ENCODE measurements at regions not wholly inside any gene's neighbourhood (a gene's known extent, or its start where the extent isn't known, plus 50 kb on each side); places are given as distances from the start of the nearest gene placed in this dataset.

- Histone ChIP-seq H3K27me3 (replicated peaks in 1 of 4; ENCODE audit: control insufficient read depth in 3 of 4, extremely low read depth in 1 of 4, insufficient read depth in 3 of 4, low read length in 3 of 4) (no peaks in the 10 kb centered on the region), H4K20me1 (replicated peaks in 1 of 2; ENCODE audit: control insufficient read depth in 1 of 2, insufficient read depth in 2 of 2, low read length in 2 of 2) (peaks cover 32% of the 10 kb centered on the region in 2 experiments), H3K36me3 (ENCODE audit: control insufficient read depth in 2 of 4, insufficient read depth in 4 of 4, low read length in 3 of 4) (no peaks in the 10 kb centered on the region), H2BK15ac (ENCODE audit: low read length) (no peak overlapping the region), H3K4me1 (replicated peaks in 1 of 4; ENCODE audit: control insufficient read depth in 3 of 4, insufficient read depth in 4 of 4, low read length in 3 of 4) (peaks cover 4 to 31% (median 8%) of the 10 kb centered on the region in 4 experiments; a peak in 5 of 7 replicates), H2BK5ac (ENCODE audit: low read depth, low read length) (no peak overlapping the region), H4K91ac (replicated peaks; ENCODE audit: insufficient read length, low read length) (no peak overlapping the region), H2BK120ac (replicated peaks; ENCODE audit: low read depth, low read length) (no peak overlapping the region), H3K56ac (replicated peaks; ENCODE audit: insufficient read length, low read depth, low read length) (no peak overlapping the region), H3K79me2 (ENCODE audit: control insufficient read depth in 1 of 2, insufficient read depth in 2 of 2, low read length in 2 of 2) (peaks cover 40 to 100% of the 10 kb centered on the region in 2 experiments), H3K4ac (replicated peaks; ENCODE audit: insufficient read length, low read depth, low read length) (no peak overlapping the region), H3K9ac (replicated peaks in 1 of 4; ENCODE audit: extremely low read depth in 1 of 4, low read depth in 3 of 4, low read length in 3 of 4) (no peak overlapping the region), H3K27ac (ENCODE audit: low read depth, low read length) (no peak overlapping the region), H3K4me3 (ENCODE audit: extremely low read depth in 1 of 4, insufficient read depth in 2 of 4, low read depth in 3 of 4, low read length in 4 of 4) (no peak overlapping the region), H2BK20ac (ENCODE audit: low read length) (no peak overlapping the region), H4K5ac (ENCODE audit: insufficient read length, low read depth, low read length) (no peak overlapping the region), H3K18ac (ENCODE audit: extremely low read depth, low read length) (no peak overlapping the region), H3K14ac (ENCODE audit: insufficient read length) (no peak overlapping the region), H3K23ac (ENCODE audit: insufficient read length) (no peak overlapping the region), H2AFZ (ENCODE audit: low read length) (no peak overlapping the region), H2AK5ac (ENCODE audit: low read depth, low read length) (no peak overlapping the region), H2BK12ac (ENCODE audit: low read depth, low read length) (no peak overlapping the region), H3K4me2 (ENCODE audit: insufficient read depth in 1 of 2, low read depth in 2 of 2, low read length in 2 of 2) (no peak overlapping the region; a peak in 1 of 4 replicates), H3K9me3 (ENCODE audit: insufficient read depth in 2 of 2, low read depth in 1 of 2, low read length in 1 of 2) (no peaks in the 10 kb centered on the region), H4K8ac (ENCODE audit: extremely low read depth, insufficient read depth, low read length) (no peak overlapping the region), H3K79me1 (ENCODE audit: low read depth, low read length) (peaks cover 2% of the 10 kb centered on the region; the same call in 1 of the 2 replicates), H3K23me2 (ENCODE audit: low read depth, low read length) (no peaks in the 10 kb centered on the region)
- ChIA-PET POLR2A (ENCODE audit: partially characterized antibody) (interaction anchor here (1.2 kb wide), 1 partner anchor 30 kb away, joined by 3 read pairs; no protein-coding TSS in a partner anchor), CTCF (ENCODE audit: partially characterized antibody) (interaction anchor here (1.2 kb wide), 1 partner anchor 11 kb away, joined by 6 read pairs; no protein-coding TSS in a partner anchor)
- DNase-seq (ENCODE audit: low read depth in 1 of 2, low spot score in 2 of 2) (no peak), FAIRE-seq (no peak)
- 87% methylated on average over 1 of the region's 1 CpG; no CpG with 5 or more reads in 1 of the 2 experiments for WGBS, 2 experiments (ENCODE audit: extremely low coverage in 1 of 2, insufficient coverage in 1 of 2, insufficient read length in 1 of 2, insufficient replicate concordance in 2 of 2, low coverage in 1 of 2, low lambda C conversion rate in 2 of 2, missing lambda C conversion rate in 1 of 2)
- TF ChIP-seq TBP (IDR thresholded peaks at IDR 0.05; ENCODE audit: low read depth, low read length) (no peak), ATF3 (IDR thresholded peaks at IDR 0.05; ENCODE audit: insufficient read depth, low read depth, low read length) (no peak), POLR2A (IDR thresholded peaks at IDR 0.05; ENCODE audit: control extremely low read depth in 1 of 2, low read depth in 2 of 2, low read length in 2 of 2) (no peak), KDM4A (IDR thresholded peaks at IDR 0.05; ENCODE audit: low read depth, low read length, severe bottlenecking) (no peak), EZH2 (IDR thresholded peaks at IDR 0.05; ENCODE audit: low read depth, low read length, severe bottlenecking) (no peak), EP300 (IDR thresholded peaks at IDR 0.05; ENCODE audit: borderline replicate concordance in 1 of 2, low read depth in 2 of 2, low read length in 2 of 2) (no peak), RBBP5 (IDR thresholded peaks at IDR 0.05; ENCODE audit: borderline replicate concordance, low read depth, low read length) (no peak), RNF2 (IDR thresholded peaks at IDR 0.05; ENCODE audit: borderline replicate concordance, low read depth, low read length, missing control alignments, poor library complexity, severe bottlenecking) (no peak), SP1 (IDR thresholded peaks at IDR 0.05; ENCODE audit: low read depth, low read length) (no peak), CBX5 (IDR thresholded peaks at IDR 0.05; ENCODE audit: low read depth, low read length) (no peak), GTF2F1 (IDR thresholded peaks at IDR 0.05; ENCODE audit: borderline replicate concordance, low read depth, low read length) (no peak), POLR2AphosphoS5 (IDR thresholded peaks at IDR 0.05; ENCODE audit: low read depth, low read length) (no peak), CEBPB (IDR thresholded peaks at IDR 0.05; ENCODE audit: low read depth, low read length) (no peak), TAF1 (IDR thresholded peaks at IDR 0.05; ENCODE audit: low read depth, low read length) (no peak)
Observed at GRCh38 chr3:72411843-72412242, 436.4 kb downstream of the SHQ1 start.

Data from H1 (cell line).